ENCODE measurements at regions not wholly inside any gene's neighbourhood (a gene's known extent, or its start where the extent isn't known, plus 50 kb on each side); places are given as distances from the start of the nearest gene placed in this dataset.

GRCh38 chr12:25796523-25797000 is 161.9 kb upstream of the RASSF8 start:
- Histone ChIP-seq H3K9me3 (no peaks in the 10 kb centered on the region), H3K27me3 (no peaks in the 10 kb centered on the region), H3K27ac (no peak overlapping the region), H3K36me3 (no peaks in the 10 kb centered on the region), H3K4me3 (no peak overlapping the region), H3K4me1 (peaks cover 4% of the 10 kb centered on the region)
- no peak for DNase-seq (ENCODE audit: low spot score in 2 of 2)
- 79% methylated on average over 2 of the region's 2 CpGs for WGBS
- TF ChIP-seq EP300 (IDR thresholded peaks at IDR 0.05) (no peak), POLR2AphosphoS5 (IDR thresholded peaks at IDR 0.05) (no peak), POLR2A (IDR thresholded peaks at IDR 0.05) (no peak), CTCF (IDR thresholded peaks at IDR 0.05) (no peak)

DNA sequence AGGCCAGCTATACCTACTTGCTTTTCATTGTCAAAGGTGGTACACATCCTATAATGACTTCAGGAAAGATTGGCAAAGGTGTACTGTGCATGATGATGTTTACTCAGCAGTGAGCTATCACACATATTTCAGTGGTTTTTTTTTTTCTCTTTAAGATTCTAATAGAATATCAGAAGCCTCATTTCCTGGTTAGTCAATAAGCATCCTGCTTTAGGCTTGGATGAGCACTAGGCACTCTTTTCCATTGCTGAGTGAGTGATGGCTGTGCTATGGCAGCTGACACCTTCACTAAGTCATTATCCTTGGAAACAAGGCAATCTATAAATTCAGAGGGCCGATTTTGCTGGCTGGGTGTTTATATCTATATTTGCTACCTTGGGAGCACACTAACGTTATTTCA is 161.1 kb upstream of the RASSF8 start:
- Histone ChIP-seq H3K4me3 (no peak overlapping the region), H3K4me1 (peaks cover 4% of the 10 kb centered on the region), H3K27ac (no peak overlapping the region), H3K27me3 (no peaks in the 10 kb centered on the region), H3K9me3 (no peaks in the 10 kb centered on the region), H3K36me3 (no peaks in the 10 kb centered on the region)
- WGBS = 73% methylated on average over 2 of the region's 2 CpGs
- TF ChIP-seq EP300 (IDR thresholded peaks at IDR 0.05) (no peak), CTCF (IDR thresholded peaks at IDR 0.05) (no peak)
- DNase-seq (ENCODE audit: low spot score in 2 of 2) = no peak

DNA sequence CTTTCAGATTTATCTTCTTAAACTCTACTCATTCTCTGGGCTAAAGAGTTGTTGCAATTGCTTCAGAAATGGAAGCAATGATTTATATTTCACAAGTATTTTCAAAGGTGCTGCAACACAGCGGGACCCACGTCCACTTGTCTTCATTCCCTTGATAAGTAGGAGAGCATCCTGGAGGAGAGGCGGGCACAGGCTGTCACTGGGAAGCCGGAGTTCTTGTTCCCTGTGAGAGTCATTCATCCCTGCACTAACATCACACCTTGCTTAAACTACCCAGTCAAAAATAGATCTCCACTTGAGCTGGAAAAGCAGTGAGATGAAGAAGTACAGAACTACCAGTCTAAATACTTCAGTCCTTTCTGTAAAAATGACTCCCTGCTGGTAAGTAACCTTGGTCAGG is 160.5 kb upstream of the RASSF8 start:
- no peak for DNase-seq (ENCODE audit: low spot score in 2 of 2)
- peaks cover 4% of the 10 kb centered on the region for H3K4me1 ChIP-seq
- H3K9me3 ChIP-seq = no peaks in the 10 kb centered on the region
- H3K36me3 ChIP-seq = no peaks in the 10 kb centered on the region
- H3K27me3 ChIP-seq = no peaks in the 10 kb centered on the region
- 90% methylated on average over 4 of the region's 4 CpGs for WGBS
- no peak overlapping the region for H3K27ac ChIP-seq
- TF ChIP-seq POLR2AphosphoS5 (IDR thresholded peaks at IDR 0.05) (no peak), CTCF (IDR thresholded peaks at IDR 0.05) (no peak), EP300 (IDR thresholded peaks at IDR 0.05) (no peak), POLR2A (IDR thresholded peaks at IDR 0.05) (no peak)
- no peak overlapping the region for H3K4me3 ChIP-seq

- WGBS = 96% methylated on average over 1 of the region's 1 CpG
Measured at GRCh38 chr12:25800101-25800500, 158.4 kb upstream of the RASSF8 start.

GRCh38 chr12:25801734-25802133 is 156.7 kb upstream of the RASSF8 start:
- Histone ChIP-seq H3K36me3 (no peaks in the 10 kb centered on the region), H3K4me3 (no peak overlapping the region), H3K4me1 (peaks cover 4% of the 10 kb centered on the region), H3K9me3 (no peaks in the 10 kb centered on the region), H3K27ac (no peak overlapping the region), H3K27me3 (no peaks in the 10 kb centered on the region)
- TF ChIP-seq CTCF (IDR thresholded peaks at IDR 0.05) (no peak), EP300 (IDR thresholded peaks at IDR 0.05) (no peak), POLR2AphosphoS5 (IDR thresholded peaks at IDR 0.05) (no peak), POLR2A (IDR thresholded peaks at IDR 0.05) (no peak)
- no peak for DNase-seq (ENCODE audit: low spot score in 2 of 2)
- 26% methylated on average over 1 of the region's 1 CpG for WGBS

More at GRCh38 chr12:25800101-25800500, 158.4 kb upstream of the RASSF8 start:
- no peaks in the 10 kb centered on the region for H3K9me3 ChIP-seq
- H3K27me3 ChIP-seq = no peaks in the 10 kb centered on the region
- no peak overlapping the region for H3K27ac ChIP-seq
- peaks cover 4% of the 10 kb centered on the region for H3K4me1 ChIP-seq
- TF ChIP-seq EP300 (IDR thresholded peaks at IDR 0.05) (no peak), POLR2AphosphoS5 (IDR thresholded peaks at IDR 0.05) (no peak), CTCF (IDR thresholded peaks at IDR 0.05) (no peak), POLR2A (IDR thresholded peaks at IDR 0.05) (no peak)
- H3K36me3 ChIP-seq = no peaks in the 10 kb centered on the region
- H3K4me3 ChIP-seq = no peak overlapping the region
- no peak for DNase-seq (ENCODE audit: low spot score in 2 of 2)
